ENCODE measurements at regions not wholly inside any gene's neighbourhood (a gene's known extent, or its start where the extent isn't known, plus 50 kb on each side); places are given as distances from the start of the nearest gene placed in this dataset.

DNA sequence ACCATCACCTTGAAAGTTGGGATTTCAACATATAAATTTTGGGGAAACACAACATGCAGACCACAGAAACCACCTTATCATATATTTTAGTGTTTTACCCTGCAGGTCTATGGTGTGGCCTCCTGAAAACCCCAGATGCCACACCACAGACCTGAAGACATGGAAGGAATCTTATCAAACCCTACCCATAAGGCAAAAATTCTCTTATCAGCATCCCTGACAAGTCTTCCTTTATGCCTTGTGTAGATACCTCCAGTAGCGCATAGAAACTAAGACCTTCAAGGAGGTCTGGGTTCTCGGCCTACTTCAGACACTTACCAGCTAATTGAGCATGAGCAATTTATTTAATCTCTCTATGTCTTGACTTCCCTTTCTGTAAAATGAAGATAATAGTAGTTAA is 59.1 kb upstream of the SLC14A2 start:
- Mint-ChIP-seq H3K4me3 (no peak overlapping the region), H3K27ac (no peak overlapping the region), H3K4me1 (peaks cover 22% of the 10 kb centered on the region), H3K27me3 (ENCODE audit: low read depth) (no peaks in the 10 kb centered on the region), H3K36me3 (no peaks in the 10 kb centered on the region), H3K9me3 (peaks cover 4% of the 10 kb centered on the region)
- no peak for DNase-seq (ENCODE audit: low spot score in 2 of 2, unreplicated experiment in 2 of 2)
- TF ChIP-seq, protein P1, sequence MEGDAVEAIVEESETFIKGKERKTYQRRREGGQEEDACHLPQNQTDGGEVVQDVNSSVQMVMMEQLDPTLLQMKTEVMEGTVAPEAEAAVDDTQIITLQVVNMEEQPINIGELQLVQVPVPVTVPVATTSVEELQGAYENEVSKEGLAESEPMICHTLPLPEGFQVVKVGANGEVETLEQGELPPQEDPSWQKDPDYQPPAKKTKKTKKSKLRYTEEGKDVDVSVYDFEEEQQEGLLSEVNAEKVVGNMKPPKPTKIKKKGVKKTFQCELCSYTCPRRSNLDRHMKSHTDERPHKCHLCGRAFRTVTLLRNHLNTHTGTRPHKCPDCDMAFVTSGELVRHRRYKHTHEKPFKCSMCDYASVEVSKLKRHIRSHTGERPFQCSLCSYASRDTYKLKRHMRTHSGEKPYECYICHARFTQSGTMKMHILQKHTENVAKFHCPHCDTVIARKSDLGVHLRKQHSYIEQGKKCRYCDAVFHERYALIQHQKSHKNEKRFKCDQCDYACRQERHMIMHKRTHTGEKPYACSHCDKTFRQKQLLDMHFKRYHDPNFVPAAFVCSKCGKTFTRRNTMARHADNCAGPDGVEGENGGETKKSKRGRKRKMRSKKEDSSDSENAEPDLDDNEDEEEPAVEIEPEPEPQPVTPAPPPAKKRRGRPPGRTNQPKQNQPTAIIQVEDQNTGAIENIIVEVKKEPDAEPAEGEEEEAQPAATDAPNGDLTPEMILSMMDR (IDR thresholded peaks at IDR 0.05; ENCODE audit: unreplicated experiment), result no peak

DNA sequence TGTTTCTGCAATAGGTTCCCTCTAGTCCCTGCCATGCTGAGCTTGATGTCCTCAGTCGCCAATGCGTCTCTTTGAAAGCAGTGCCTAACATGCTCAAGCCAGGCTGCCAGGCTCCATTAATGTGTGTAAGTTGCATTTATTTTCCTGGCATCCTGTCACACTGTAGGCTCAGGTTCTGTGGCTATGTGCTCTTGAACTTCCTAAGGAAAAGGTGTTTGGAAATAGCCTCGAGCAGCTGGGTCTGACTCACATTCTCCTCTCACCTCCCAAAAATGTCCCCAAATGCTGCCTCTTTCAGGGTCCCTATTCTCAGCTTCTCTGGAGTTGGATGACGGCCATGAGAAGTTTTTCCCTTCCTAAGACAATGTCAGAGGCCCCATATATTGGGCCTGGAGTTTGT is 58.0 kb upstream of the SLC14A2 start:
- H3K27me3 Mint-ChIP-seq (ENCODE audit: low read depth), result no peaks in the 10 kb centered on the region
- H3K4me3 Mint-ChIP-seq, result no peak overlapping the region
- DNase-seq (ENCODE audit: low spot score in 2 of 2, unreplicated experiment in 2 of 2), result no peak
- TF ChIP-seq, protein P1 (IDR thresholded peaks at IDR 0.05; ENCODE audit: unreplicated experiment), result no peak
- peaks cover 27% of the 10 kb centered on the region for H3K4me1 Mint-ChIP-seq
- no peak overlapping the region for H3K27ac Mint-ChIP-seq
- H3K36me3 Mint-ChIP-seq, result no peaks in the 10 kb centered on the region
- H3K9me3 Mint-ChIP-seq, result peaks cover 4% of the 10 kb centered on the region

DNA sequence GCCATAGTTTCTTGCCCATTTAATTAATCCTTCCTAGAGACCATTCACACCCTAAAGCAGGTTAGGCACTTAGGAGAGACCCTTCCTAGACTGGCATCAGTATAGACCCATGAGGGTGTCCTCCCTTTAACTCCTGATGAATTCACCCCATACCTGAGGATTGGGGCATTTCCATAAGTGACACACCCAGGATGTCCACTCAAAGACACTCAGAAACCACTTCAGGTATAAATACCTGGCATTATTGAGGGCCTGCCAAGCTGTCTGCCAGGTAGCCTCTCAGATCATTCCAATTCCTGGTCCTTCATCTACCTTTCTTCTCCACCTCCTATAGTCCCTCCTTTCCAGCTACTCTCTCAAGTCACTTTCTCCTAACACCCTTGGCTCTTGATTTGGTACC is 57.5 kb upstream of the SLC14A2 start:
- H3K4me1 Mint-ChIP-seq, result peaks cover 32% of the 10 kb centered on the region
- TF ChIP-seq, protein P1 (IDR thresholded peaks at IDR 0.05; ENCODE audit: unreplicated experiment), result no peak
- no peaks in the 10 kb centered on the region for H3K36me3 Mint-ChIP-seq
- H3K4me3 Mint-ChIP-seq, result no peak overlapping the region
- H3K27me3 Mint-ChIP-seq (ENCODE audit: low read depth), result no peaks in the 10 kb centered on the region
- no peak overlapping the region for H3K27ac Mint-ChIP-seq
- no peak for DNase-seq (ENCODE audit: low spot score in 2 of 2, unreplicated experiment in 2 of 2)
- peaks cover 4% of the 10 kb centered on the region for H3K9me3 Mint-ChIP-seq

DNA sequence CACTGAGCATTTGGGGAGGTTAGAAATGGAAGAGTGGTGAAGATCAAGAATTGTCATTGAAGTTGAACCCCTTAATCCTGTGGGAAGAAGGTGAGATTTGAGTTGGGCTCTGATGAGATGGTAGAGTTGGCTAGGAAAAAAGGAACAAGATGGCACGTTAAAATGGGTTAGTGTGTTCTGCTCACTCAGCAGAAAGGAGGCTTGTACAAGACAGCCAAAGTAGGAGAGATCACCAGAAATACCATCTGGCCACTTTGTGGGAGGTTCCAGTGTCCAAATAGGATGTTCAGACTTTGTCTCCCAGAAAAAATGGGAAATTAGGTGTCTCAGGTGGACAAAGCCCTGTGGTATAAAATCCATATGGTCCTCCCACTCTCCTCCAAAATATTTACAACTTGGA is 56.0 kb upstream of the SLC14A2 start:
- H3K27ac Mint-ChIP-seq, result no peak overlapping the region
- TF ChIP-seq, protein P1 (IDR thresholded peaks at IDR 0.05; ENCODE audit: unreplicated experiment), result no peak
- no peak overlapping the region for H3K4me3 Mint-ChIP-seq
- no peaks in the 10 kb centered on the region for H3K36me3 Mint-ChIP-seq
- peaks cover 39% of the 10 kb centered on the region for H3K4me1 Mint-ChIP-seq
- H3K9me3 Mint-ChIP-seq, result peaks cover 4% of the 10 kb centered on the region
- no peaks in the 10 kb centered on the region for H3K27me3 Mint-ChIP-seq (ENCODE audit: low read depth)
- no peak for DNase-seq (ENCODE audit: low spot score in 2 of 2, unreplicated experiment in 2 of 2)

DNA sequence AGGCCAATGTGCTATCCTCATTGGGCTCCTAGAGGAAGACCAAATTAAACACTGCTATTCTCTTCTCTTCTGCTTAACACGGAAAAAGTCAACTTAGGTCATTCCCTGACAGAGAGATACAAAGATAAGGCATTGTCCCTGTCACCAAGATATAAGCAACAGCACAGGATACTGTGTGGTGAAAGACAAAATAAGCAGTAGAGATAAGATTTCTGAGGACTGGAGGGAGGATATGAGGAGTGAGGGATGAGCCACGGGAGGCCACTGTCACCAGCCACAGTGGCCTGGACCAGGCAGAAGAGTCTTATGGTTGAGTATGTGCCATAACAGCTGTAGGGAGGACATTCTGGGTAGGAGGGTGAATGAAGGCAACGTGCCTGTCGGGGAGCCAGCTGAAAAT is 54.4 kb upstream of the SLC14A2 start:
- DNase-seq (ENCODE audit: low spot score in 2 of 2, unreplicated experiment in 2 of 2), result no peak
- TF ChIP-seq, protein P1 (IDR thresholded peaks at IDR 0.05; ENCODE audit: unreplicated experiment), result no peak
- Mint-ChIP-seq H3K27me3 (ENCODE audit: low read depth) (no peaks in the 10 kb centered on the region), H3K4me1 (peaks cover 50% of the 10 kb centered on the region), H3K9me3 (peaks cover 4% of the 10 kb centered on the region), H3K27ac (peak overlapping the region; percentile 30), H3K4me3 (no peak overlapping the region), H3K36me3 (no peaks in the 10 kb centered on the region)

Measured in mesothelial cell of epicardium (in vitro differentiated cells).